H1 (cell line): ENCODE measurements at regions not wholly inside any gene's neighbourhood (a gene's known extent, or its start where the extent isn't known, plus 50 kb on each side); places are given as distances from the start of the nearest gene placed in this dataset.

Experiments used
- CTCF ChIP-seq, 3 experiments: IDR thresholded peaks; 1 replicate in 2 of 3; 2 replicates in 1 of 3; pipeline versions ENCODE4 v1.5.1 to v1.6.1; 2011; ENCODE audit warnings: low read length in 3 of 3, mild to moderate bottlenecking in 3 of 3, inconsistent platforms in 2 of 3, low read depth in 1 of 3, moderate library complexity in 1 of 3; ENCODE audit not compliant: insufficient read depth in 1 of 3; ENCODE audit errors: control extremely low read depth in 1 of 3
- EP300 ChIP-seq, 2 experiments: IDR thresholded peaks; 1 replicate in 1 of 2; 2 replicates in 1 of 2; pipeline ENCODE4 v1.6.1; 2011 to 2012; ENCODE audit warnings: low read depth in 2 of 2, low read length in 2 of 2, mild to moderate bottlenecking in 2 of 2, borderline replicate concordance in 1 of 2, inconsistent platforms in 1 of 2, moderate library complexity in 1 of 2
- SP1 ChIP-seq: IDR thresholded peaks from 2 replicates; pipeline ENCODE4 v1.6.1; 2011; ENCODE audit warnings: low read depth, low read length

- no peak for TF ChIP-seq EP300 (IDR thresholded peaks at IDR 0.05; ENCODE audit: borderline replicate concordance in 1 of 2, low read depth in 2 of 2, low read length in 2 of 2)
- TF ChIP-seq CTCF (IDR thresholded peaks at IDR 0.05; ENCODE audit: control extremely low read depth in 1 of 3, insufficient read depth in 1 of 3, low read depth in 1 of 3, low read length in 3 of 3): no peak
- no peak for TF ChIP-seq SP1
These were observed 478.9 kb upstream of the LMO3 start for GRCh38 chr12:17084831-17085230.
